WI38 (cell line): ENCODE measurements at regions not wholly inside any gene's neighbourhood (a gene's known extent, or its start where the extent isn't known, plus 50 kb on each side); places are given as distances from the start of the nearest gene placed in this dataset.

Experiments
- H3K4me3 ChIP-seq: 2 replicates; pipeline ENCODE4 v1.5.1; 2011; ENCODE audit warnings: low read depth, mild to moderate bottlenecking, control low read depth, low read length
- TF ChIP-seq, protein P1 (sequence below): IDR thresholded peaks from 2 replicates; pipeline ENCODE4 v1.5.1; 2012; ENCODE audit warnings: low read depth, mild to moderate bottlenecking, control low read depth, low read length

DNA sequence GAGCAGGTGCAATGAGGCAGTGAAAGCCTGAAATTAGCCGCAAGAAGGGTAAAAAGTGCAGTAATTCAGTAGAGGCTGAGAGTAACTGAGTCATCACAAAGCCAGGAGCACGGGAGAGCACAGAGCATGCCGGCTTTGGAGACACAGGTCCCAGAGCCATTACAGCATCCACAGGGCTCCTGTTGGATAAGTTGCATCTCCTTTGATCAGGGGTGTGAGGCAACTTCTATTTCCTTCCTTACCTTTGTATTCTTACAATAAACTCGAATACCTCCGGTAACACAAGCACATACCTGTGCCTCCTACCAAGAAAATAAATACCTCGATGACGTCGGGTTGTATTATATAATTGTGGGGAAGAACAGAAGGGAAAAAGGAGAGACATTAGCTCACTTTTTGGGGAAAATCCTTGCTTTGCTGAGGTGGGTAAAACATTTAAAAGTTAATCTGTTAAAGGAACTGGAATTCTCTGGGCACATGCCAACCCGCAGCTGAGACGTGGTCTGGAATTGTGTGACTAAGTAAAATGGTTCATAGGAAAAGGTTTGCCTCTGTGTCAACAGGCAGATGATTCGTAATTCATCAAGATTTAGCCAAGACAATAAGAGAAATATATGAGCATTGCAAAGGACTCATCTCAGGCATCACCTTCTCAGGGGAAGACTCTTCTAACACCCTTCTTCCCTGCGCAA, 360.7 kb upstream of the ZFP64 start:
- TF ChIP-seq, protein P1, sequence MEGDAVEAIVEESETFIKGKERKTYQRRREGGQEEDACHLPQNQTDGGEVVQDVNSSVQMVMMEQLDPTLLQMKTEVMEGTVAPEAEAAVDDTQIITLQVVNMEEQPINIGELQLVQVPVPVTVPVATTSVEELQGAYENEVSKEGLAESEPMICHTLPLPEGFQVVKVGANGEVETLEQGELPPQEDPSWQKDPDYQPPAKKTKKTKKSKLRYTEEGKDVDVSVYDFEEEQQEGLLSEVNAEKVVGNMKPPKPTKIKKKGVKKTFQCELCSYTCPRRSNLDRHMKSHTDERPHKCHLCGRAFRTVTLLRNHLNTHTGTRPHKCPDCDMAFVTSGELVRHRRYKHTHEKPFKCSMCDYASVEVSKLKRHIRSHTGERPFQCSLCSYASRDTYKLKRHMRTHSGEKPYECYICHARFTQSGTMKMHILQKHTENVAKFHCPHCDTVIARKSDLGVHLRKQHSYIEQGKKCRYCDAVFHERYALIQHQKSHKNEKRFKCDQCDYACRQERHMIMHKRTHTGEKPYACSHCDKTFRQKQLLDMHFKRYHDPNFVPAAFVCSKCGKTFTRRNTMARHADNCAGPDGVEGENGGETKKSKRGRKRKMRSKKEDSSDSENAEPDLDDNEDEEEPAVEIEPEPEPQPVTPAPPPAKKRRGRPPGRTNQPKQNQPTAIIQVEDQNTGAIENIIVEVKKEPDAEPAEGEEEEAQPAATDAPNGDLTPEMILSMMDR = no peak
- no peak overlapping the region for H3K4me3 ChIP-seq

DNA sequence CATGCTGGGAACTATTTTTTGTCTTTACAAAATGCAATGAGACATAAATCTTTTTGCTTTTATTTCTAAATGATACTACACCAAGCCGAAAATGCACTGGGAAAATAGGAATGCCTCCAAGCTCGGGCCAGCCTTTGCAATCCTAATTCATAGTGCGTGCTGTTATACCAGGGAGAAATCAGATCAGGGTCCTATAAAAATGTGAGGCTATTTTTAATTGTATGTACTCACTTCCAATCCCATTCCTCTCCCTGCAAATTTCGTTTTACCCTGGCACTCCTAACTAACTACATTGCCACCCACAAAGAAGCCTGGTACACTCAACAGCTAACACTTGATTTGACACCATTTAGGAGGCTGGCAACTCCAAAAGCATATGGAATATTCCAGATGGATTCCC, 350.6 kb upstream of the ZFP64 start:
- TF ChIP-seq, protein P1 = no peak
- no peak overlapping the region for H3K4me3 ChIP-seq

DNA sequence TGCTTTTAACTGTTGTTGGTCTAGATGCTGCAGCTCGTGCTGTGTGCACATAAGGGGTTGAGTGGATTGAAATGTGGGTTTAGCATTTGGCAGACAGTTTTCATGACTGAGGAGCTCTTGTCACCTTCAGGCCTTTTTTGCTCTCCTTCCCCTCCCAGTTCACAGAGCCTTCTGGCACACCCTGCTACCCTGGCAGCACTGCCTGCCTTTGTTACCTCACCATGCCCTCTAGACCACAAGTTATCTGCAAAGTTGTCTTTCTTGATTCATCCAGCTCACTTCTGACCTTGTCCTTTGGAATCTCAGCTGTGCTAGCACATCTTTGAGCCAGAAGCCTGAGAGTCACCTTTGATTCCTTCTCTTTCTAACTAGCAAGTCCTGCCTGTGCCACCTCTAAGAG, 348.9 kb upstream of the ZFP64 start:
- TF ChIP-seq, protein P1 = no peak
- H3K4me3 ChIP-seq = no peak overlapping the region

DNA sequence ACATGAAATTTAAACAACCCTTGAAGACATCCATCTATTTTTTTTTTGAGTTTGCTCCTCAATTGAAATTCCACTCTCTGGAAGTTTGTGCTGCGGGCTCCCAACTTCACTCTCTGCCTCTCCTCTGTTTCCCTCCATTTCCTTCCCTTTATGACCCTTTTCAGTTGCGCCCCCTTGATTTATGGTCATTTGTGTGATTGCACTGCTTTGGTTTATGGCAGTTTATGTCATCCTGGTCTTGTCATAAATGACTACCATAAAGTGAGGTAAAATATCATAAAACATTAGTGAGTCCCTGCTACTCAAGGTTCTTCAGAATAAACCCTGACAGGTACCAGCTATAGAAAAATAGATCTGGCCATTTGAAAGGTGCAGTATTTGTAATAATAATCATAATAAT, 348.3 kb upstream of the ZFP64 start:
- TF ChIP-seq, protein P1 = no peak
- H3K4me3 ChIP-seq = no peak overlapping the region

DNA sequence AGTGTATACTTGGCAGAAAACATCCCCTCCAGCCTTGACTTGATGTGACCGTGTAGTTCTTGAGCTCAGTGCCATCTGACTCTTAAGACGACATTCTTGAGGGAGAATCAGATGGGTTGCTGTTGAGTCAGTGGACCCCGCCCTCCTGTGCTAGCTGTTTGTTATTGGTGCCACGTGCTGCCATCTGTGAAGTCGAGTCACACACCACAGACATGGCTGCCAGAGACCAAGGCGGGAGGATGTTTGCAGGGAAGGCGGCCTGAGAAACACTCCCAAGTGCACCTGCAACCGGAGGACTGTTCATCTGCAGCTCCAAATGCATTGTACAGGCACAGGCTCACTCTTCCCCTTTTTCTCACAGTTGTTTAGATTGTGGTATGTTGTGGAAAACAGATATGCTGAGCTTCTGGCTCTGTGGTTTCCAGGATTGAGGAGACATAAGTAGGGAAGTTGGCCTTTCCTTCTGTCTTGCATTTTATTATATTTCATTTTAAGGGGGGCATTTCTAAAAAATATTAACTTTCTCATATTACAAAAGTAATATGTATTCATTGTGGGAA, 345.3 kb upstream of the ZFP64 start:
- H3K4me3 ChIP-seq = no peak overlapping the region

DNA sequence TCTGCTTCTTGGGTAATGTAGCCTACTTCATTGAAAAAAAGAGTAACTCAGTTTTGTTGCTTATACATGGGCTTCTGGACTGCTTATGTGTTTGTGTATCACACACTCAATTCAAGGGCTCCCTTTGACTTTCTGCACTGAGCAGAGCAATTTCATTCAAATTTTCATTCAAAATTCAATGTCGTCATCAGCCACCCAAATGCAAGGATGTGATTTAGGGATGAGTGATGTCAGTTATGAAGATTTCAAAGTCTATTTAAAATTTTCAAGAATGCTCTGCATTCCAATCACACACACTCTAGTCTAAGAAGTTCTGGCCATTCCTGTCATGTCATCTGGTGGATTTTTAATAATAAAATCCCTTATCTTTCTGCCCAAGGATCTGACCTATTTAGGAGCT, 344.5 kb upstream of the ZFP64 start:
- TF ChIP-seq, protein P1 = no peak
- no peak overlapping the region for H3K4me3 ChIP-seq

More for the DNA sequence above, 345.3 kb upstream of the ZFP64 start:
- TF ChIP-seq, protein P1 = no peak

DNA sequence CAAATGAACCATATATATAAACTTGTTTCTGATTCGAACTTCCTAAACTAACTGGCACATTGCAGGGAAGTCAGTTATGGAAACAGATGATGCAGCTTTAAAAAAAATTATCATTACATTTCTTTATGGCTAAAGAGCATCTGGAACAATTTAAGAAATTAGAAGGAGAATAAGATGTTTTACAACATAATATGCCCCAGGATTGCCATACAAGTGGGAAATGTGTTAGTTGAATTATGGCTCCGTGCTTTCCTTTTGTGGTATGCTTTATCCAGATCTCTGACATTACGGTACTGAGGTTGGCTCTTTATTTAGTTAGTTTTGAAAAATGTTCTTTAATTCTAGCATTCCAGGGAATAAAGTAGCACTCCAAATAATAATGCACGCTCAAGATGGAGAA, 343.0 kb upstream of the ZFP64 start:
- no peak overlapping the region for H3K4me3 ChIP-seq
- TF ChIP-seq, protein P1 = no peak
